HepG2 (cell line): ENCODE measurements at regions not wholly inside any gene's neighbourhood (a gene's known extent, or its start where the extent isn't known, plus 50 kb on each side); places are given as distances from the start of the nearest gene placed in this dataset.

Source experiments
- ATAC-seq: fragments of 200-7000 bp; cut with Tn5 transposase; 3 replicates; pipeline ENCODE4 v1.9.1; 2020; ENCODE audit warnings: mild to moderate bottlenecking, moderate library complexity
- BruUV-seq: library from RNA; stranded (reverse); fragments of 400-500 nt; replicated peaks from 2 replicates; lab custom pipeline; 2021; lab: Mats Ljungman, UMichigan
- CTCF ChIA-PET: fragments of 300-600 bp; formaldehyde crosslinking; extraction: SDS; loops from one replicate; lab custom pipeline; 2021; ENCODE audit warnings: low total read pairs, inconsistent platforms, low intra/inter-chr PET ratio; lab: Yijun Ruan, JAX
- POLR2A ChIA-PET: fragments of 350-600 bp; sonication (Branson Sonifier 250); formaldehyde crosslinking; loops from one replicate; lab custom pipeline; 2020; ENCODE audit warnings: antibody characterized with exemption, inconsistent platforms; lab: Yijun Ruan, JAX
- DNase-seq: peaks from one replicate; pipeline ENCODE4 v3.0.0-alpha.2; 2015; ENCODE audit warnings: low spot score
- FAIRE-seq: peaks from 3 replicates; lab custom pipeline; 2011; peaks lifted over from hg19 to GRCh38; lab: Jason Lieb, UNC
- H2AFZ ChIP-seq: one replicate; pipeline ENCODE4 v1.6.1; 2011; ENCODE audit warnings: low read length, inconsistent platforms
- H3K27ac ChIP-seq: fragments of 300-600 bp; 3 replicates; pipeline ENCODE4 v1.8.0; 2011; ENCODE audit warnings: mixed run types, mild to moderate bottlenecking, mixed read lengths, low read length, inconsistent platforms; ENCODE audit not compliant: insufficient read depth; ENCODE audit errors: extremely low read length
- H3K27me3 ChIP-seq, 2 experiments: fragments of 200-600 bp in 1 of 2; 2 replicates in 1 of 2; 3 replicates in 1 of 2; pipeline versions ENCODE4 v1.6.0 to v1.8.0; 2011; ENCODE audit warnings: low read length in 2 of 2, mild to moderate bottlenecking in 2 of 2, moderate library complexity in 2 of 2, inconsistent platforms in 1 of 2; ENCODE audit not compliant: insufficient read depth in 2 of 2, control insufficient read depth in 1 of 2
- H3K36me3 ChIP-seq, 2 experiments: fragments of 200-600 bp in 1 of 2; replicated peaks in 1 of 2; 2 replicates in 1 of 2; 3 replicates in 1 of 2; pipeline versions ENCODE4 v1.5.1 to v1.8.0; 2011; ENCODE audit warnings: low read length in 2 of 2, inconsistent platforms in 1 of 2; ENCODE audit not compliant: insufficient read depth in 2 of 2, control insufficient read depth in 1 of 2
- H3K4me1 ChIP-seq: 2 replicates; pipeline ENCODE4 v1.5.1; 2012; ENCODE audit warnings: low read length, inconsistent platforms; ENCODE audit not compliant: insufficient read depth
- H3K4me2 ChIP-seq: 2 replicates; pipeline ENCODE4 v1.6.0; 2011; ENCODE audit warnings: low read depth, low read length, inconsistent platforms
- H3K4me3 ChIP-seq, 3 experiments: fragments of 200-600 bp in 1 of 3; sonication (generic), shearing (Covaris generic) in 1 of 3; replicated peaks in 1 of 3; 2 replicates each; pipeline ENCODE4 v1.5.1; 2011 to 2016; ENCODE audit warnings: low read length in 3 of 3, inconsistent platforms in 2 of 3, low read depth in 2 of 3, mild to moderate bottlenecking in 2 of 3, control low read depth in 1 of 3, mixed read lengths in 1 of 3; ENCODE audit not compliant: insufficient read depth in 1 of 3
- H3K79me2 ChIP-seq: one replicate; pipeline ENCODE4 v1.6.1; 2011; ENCODE audit warnings: low read length, inconsistent platforms; ENCODE audit not compliant: insufficient read depth
- H3K9ac ChIP-seq: 2 replicates; pipeline ENCODE4 v1.6.0; 2011; ENCODE audit warnings: mild to moderate bottlenecking, low read depth, low read length, inconsistent platforms; ENCODE audit not compliant: insufficient read depth
- H3K9me3 ChIP-seq: 2 replicates; pipeline ENCODE4 v1.5.1; 2012; ENCODE audit warnings: mild to moderate bottlenecking, low read length
- H4K20me1 ChIP-seq: 2 replicates; pipeline ENCODE4 v1.6.0; 2011; ENCODE audit warnings: inconsistent platforms, mild to moderate bottlenecking, low read length, moderate library complexity; ENCODE audit not compliant: insufficient read depth
- ATF3 ChIP-seq: sonication (generic); formaldehyde crosslinking; IDR thresholded peaks from 2 replicates; pipeline ENCODE4 v1.4.0; 2020; ENCODE audit warnings: missing genetic modification reagents
- CEBPB ChIP-seq: IDR thresholded peaks from 2 replicates; pipeline ENCODE4 v1.6.1; 2011; ENCODE audit warnings: low read depth, low read length, improper control_type of control experiment, borderline replicate concordance
- CEBPZ ChIP-seq: IDR thresholded peaks from 2 replicates; pipeline ENCODE4 v1.6.1; 2012; ENCODE audit warnings: low read length, improper control_type of control experiment
- DPF2 ChIP-seq: sonication (generic); formaldehyde crosslinking; IDR thresholded peaks from 2 replicates; pipeline ENCODE4 v1.4.0; 2020; ENCODE audit warnings: mild to moderate bottlenecking, low read depth, missing genetic modification reagents, borderline replicate concordance
- GLMP ChIP-seq: sonication (generic); formaldehyde crosslinking; IDR thresholded peaks from 2 replicates; pipeline ENCODE4 v1.9.0; 2021; ENCODE audit warnings: missing genetic modification reagents, mild to moderate bottlenecking, borderline replicate concordance
- JUNB ChIP-seq: sonication (generic); formaldehyde crosslinking; IDR thresholded peaks from 2 replicates; pipeline ENCODE4 v1.8.0; 2022; ENCODE audit warnings: missing genetic modification reagents, mild to moderate bottlenecking, borderline replicate concordance
- NFIC ChIP-seq: IDR thresholded peaks from 2 replicates; pipeline ENCODE4 v1.6.1; 2012; ENCODE audit warnings: mild to moderate bottlenecking, low read length, inconsistent platforms
- SETDB1 ChIP-seq: sonication (generic); formaldehyde crosslinking; IDR thresholded peaks from 2 replicates; pipeline ENCODE4 v1.5.1; 2020; ENCODE audit warnings: missing genetic modification reagents, mild to moderate bottlenecking, borderline replicate concordance
- SIX1 ChIP-seq: sonication (generic); formaldehyde crosslinking; IDR thresholded peaks from 2 replicates; pipeline ENCODE4 v1.4.0; 2020; ENCODE audit warnings: missing genetic modification reagents, borderline replicate concordance
- TAF1 ChIP-seq: sonication (generic); formaldehyde crosslinking; IDR thresholded peaks from 2 replicates; pipeline ENCODE4 v1.4.0; 2020; ENCODE audit warnings: missing genetic modification reagents
- ZBTB1 ChIP-seq: sonication (generic); formaldehyde crosslinking; IDR thresholded peaks from 2 replicates; pipeline ENCODE4 v1.4.0; 2020; ENCODE audit warnings: missing genetic modification reagents, borderline replicate concordance
- ZHX1 ChIP-seq: sonication (generic); formaldehyde crosslinking; IDR thresholded peaks from 2 replicates; pipeline ENCODE4 v1.8.1; 2022; ENCODE audit warnings: low read depth, mild to moderate bottlenecking, missing genetic modification reagents
- ZNF136 ChIP-seq: sonication (generic); formaldehyde crosslinking; IDR thresholded peaks from 2 replicates; pipeline ENCODE4 v1.8.1; 2022; ENCODE audit warnings: low read depth, mild to moderate bottlenecking, moderate library complexity, missing genetic modification reagents
- ZNF563 ChIP-seq: sonication (generic); formaldehyde crosslinking; IDR thresholded peaks from 2 replicates; pipeline ENCODE4 v1.8.0; 2022; ENCODE audit warnings: mild to moderate bottlenecking, moderate library complexity, missing genetic modification reagents
- ZUFSP ChIP-seq: sonication (generic); formaldehyde crosslinking; IDR thresholded peaks from 2 replicates; pipeline ENCODE4 v1.9.0; 2021; ENCODE audit warnings: missing genetic modification reagents, mild to moderate bottlenecking, borderline replicate concordance
- WGBS: methylation state at CpG from one replicate; pipeline ENCODE4 v1.1.6; 2017; ENCODE audit warnings: low lambda C conversion rate; 5-methylcytosine and 5-hydroxymethylcytosine counted together
- in situ Hi-C: cut with HindIII; loops from 2 replicates; pipeline ENCODE4 v1.10.0; 2017; ENCODE audit warnings: low pct_unique_long_range_greater_than_20kb; ENCODE audit not compliant: extremely low pct_ligation_motif_present
- intact Hi-C: fragments of 100-400 bp; cut with micrococcal nuclease; formaldehyde crosslinking; loops from one replicate; pipeline ENCODE4 v1.10.0; 2022; ENCODE audit not compliant: unreplicated experiment

- Histone ChIP-seq H3K4me3 (no peak overlapping the region), H4K20me1 (no peaks in the 10 kb centered on the region; the same call in 1 of the 2 replicates), H3K27ac (no peak overlapping the region), H3K9me3 (no peaks in the 10 kb centered on the region), H3K4me2 (no peak overlapping the region), H3K36me3 (no peaks in the 10 kb centered on the region), H3K79me2 (no peaks in the 10 kb centered on the region), H3K4me1 (no peaks in the 10 kb centered on the region), H2AFZ (no peak overlapping the region), H3K9ac (no peak overlapping the region), H3K27me3 (no peaks in the 10 kb centered on the region)
- FAIRE-seq (no peak), ATAC-seq (no peak), DNase-seq (no peak)
- intact Hi-C loops = no loop called here
- CTCF ChIA-PET = no interaction called here
- in situ Hi-C loops = no loop called here
- POLR2A ChIA-PET = no interaction called here
- no TSS peak for BruUV-seq
- 6% methylated on average over 4 of the region's 4 CpGs for WGBS
- no peak for TF ChIP-seq DPF2
- no peak for TF ChIP-seq ZNF136 (CRISPR knock-in tag)
- no peak for TF ChIP-seq CEBPZ
- no peak for TF ChIP-seq JUNB
- TF ChIP-seq ZBTB1 (CRISPR knock-in tag) = no peak
- no peak for TF ChIP-seq CEBPB
- TF ChIP-seq GLMP (CRISPR knock-in tag) = no peak
- no peak for TF ChIP-seq NFIC
- no peak for TF ChIP-seq ZUFSP
- no peak for TF ChIP-seq ZHX1
- TF ChIP-seq SIX1 (CRISPR knock-in tag) = no peak
- no peak for TF ChIP-seq SETDB1 (CRISPR knock-in tag)
- TF ChIP-seq ZNF563 (CRISPR knock-in tag) = no peak
- no peak for TF ChIP-seq TAF1 (CRISPR knock-in tag)
- TF ChIP-seq ATF3 (CRISPR knock-in tag) = no peak
Observed at GRCh38 chr17:71825687-71826086, 295.1 kb upstream of the SOX9 start.
